Tibial nerve (tissue), 4 donors: ENCODE measurements at regions not wholly inside any gene's neighbourhood (a gene's known extent, or its start where the extent isn't known, plus 50 kb on each side); places are given as distances from the start of the nearest gene placed in this dataset.

ENCODE experiments used
- EP300 ChIP-seq, 2 donors: sonication (generic); formaldehyde crosslinking; IDR thresholded peaks; one replicate each; pipeline ENCODE4 v1.6.1; 2017; ENCODE audit warnings: antibody characterized with exemption in 2 of 2, mild to moderate bottlenecking in 1 of 2
- POLR2A ChIP-seq, 2 donors: fragments of 450-650 bp; IDR thresholded peaks; one replicate each; pipeline ENCODE4 v1.6.1; 2017; ENCODE audit warnings: antibody characterized with exemption in 2 of 2, mild to moderate bottlenecking in 2 of 2, moderate library complexity in 2 of 2
- TF ChIP-seq, protein P1 (sequence below), 5 experiments: fragments of 200-600 bp in 3 of 5; fragments of 450-650 bp in 2 of 5; sonication (generic) in 3 of 5; IDR thresholded peaks; one replicate each; pipeline ENCODE4 v1.5.1; 2016 to 2019; ENCODE audit warnings: antibody characterized with exemption in 5 of 5, mild to moderate bottlenecking in 3 of 5, moderate library complexity in 2 of 5

GRCh38 chr2:181218401-181218821 is 238.0 kb downstream of the UBE2E3 start:
- TF ChIP-seq, protein P1, sequence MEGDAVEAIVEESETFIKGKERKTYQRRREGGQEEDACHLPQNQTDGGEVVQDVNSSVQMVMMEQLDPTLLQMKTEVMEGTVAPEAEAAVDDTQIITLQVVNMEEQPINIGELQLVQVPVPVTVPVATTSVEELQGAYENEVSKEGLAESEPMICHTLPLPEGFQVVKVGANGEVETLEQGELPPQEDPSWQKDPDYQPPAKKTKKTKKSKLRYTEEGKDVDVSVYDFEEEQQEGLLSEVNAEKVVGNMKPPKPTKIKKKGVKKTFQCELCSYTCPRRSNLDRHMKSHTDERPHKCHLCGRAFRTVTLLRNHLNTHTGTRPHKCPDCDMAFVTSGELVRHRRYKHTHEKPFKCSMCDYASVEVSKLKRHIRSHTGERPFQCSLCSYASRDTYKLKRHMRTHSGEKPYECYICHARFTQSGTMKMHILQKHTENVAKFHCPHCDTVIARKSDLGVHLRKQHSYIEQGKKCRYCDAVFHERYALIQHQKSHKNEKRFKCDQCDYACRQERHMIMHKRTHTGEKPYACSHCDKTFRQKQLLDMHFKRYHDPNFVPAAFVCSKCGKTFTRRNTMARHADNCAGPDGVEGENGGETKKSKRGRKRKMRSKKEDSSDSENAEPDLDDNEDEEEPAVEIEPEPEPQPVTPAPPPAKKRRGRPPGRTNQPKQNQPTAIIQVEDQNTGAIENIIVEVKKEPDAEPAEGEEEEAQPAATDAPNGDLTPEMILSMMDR (IDR thresholded peaks at IDR 0.05): no peak
- no peak for TF ChIP-seq POLR2A (IDR thresholded peaks at IDR 0.05)
- TF ChIP-seq EP300 (IDR thresholded peaks at IDR 0.05): no peak
